PC-3 (cell line): ENCODE measurements at regions not wholly inside any gene's neighbourhood (a gene's known extent, or its start where the extent isn't known, plus 50 kb on each side); places are given as distances from the start of the nearest gene placed in this dataset.

Experiments used
- ATAC-seq: fragments of 200-7000 bp; cut with Tn5 transposase; 2 replicates; pipeline ENCODE4 v1.9.1; 2020; ENCODE audit warnings: mild to moderate bottlenecking, moderate library complexity
- BruUV-seq: library from RNA; stranded (reverse); fragments of 400-500 nt; replicated peaks from 2 replicates; lab custom pipeline; 2021; lab: Mats Ljungman, UMichigan
- CTCF ChIA-PET: fragments of 300-600 bp; sonication (Branson Sonifier 250); formaldehyde crosslinking; loops from one replicate; lab custom pipeline; 2022; ENCODE audit warnings: antibody characterized with exemption; lab: Charles Lee
- POLR2A ChIA-PET: fragments of 300-600 bp; sonication (Branson Sonifier 250); formaldehyde crosslinking; loops from one replicate; lab custom pipeline; 2022; ENCODE audit warnings: antibody characterized with exemption; ENCODE audit not compliant: unreplicated experiment; lab: Charles Lee
- DNase-seq: peaks from one replicate; pipeline ENCODE4 v3.0.0-alpha.2; 2015
- H2AFZ ChIP-seq: fragments of 300-600 bp; sonication (generic); 2 replicates; pipeline ENCODE4 v1.6.0; 2016; ENCODE audit warnings: antibody characterized with exemption, low read length
- H3F3A ChIP-seq: fragments of 300-600 bp; sonication (generic); one replicate; pipeline ENCODE4 v1.6.0; 2017; ENCODE audit warnings: antibody characterized with exemption, low read length, control low read depth, mild to moderate bottlenecking; ENCODE audit not compliant: unreplicated experiment
- H3K27ac ChIP-seq: fragments of 300-600 bp; sonication (generic); 2 replicates; pipeline ENCODE4 v1.5.1; 2016; ENCODE audit warnings: mild to moderate bottlenecking, low read length
- H3K27me3 ChIP-seq: fragments of 300-600 bp; sonication (generic); 2 replicates; pipeline ENCODE4 v1.6.1; 2016; ENCODE audit warnings: low read length, mixed read lengths
- H3K36me3 ChIP-seq: fragments of 300-600 bp; sonication (generic); 2 replicates; pipeline ENCODE4 v1.6.1; 2016; ENCODE audit warnings: low read depth, mixed run types, low read length, mixed read lengths
- H3K4me1 ChIP-seq: fragments of 300-600 bp; sonication (generic); 2 replicates; pipeline ENCODE4 v1.5.1; 2016; ENCODE audit warnings: low read length; ENCODE audit not compliant: insufficient read depth
- H3K4me2 ChIP-seq: fragments of 300-600 bp; sonication (generic); 2 replicates; pipeline ENCODE4 v1.6.0; 2016; ENCODE audit warnings: low read length
- H3K4me3 ChIP-seq: fragments of 300-600 bp; sonication (generic); 2 replicates; pipeline ENCODE4 v1.5.1; 2016; ENCODE audit warnings: mild to moderate bottlenecking, low read length, mixed read lengths
- H3K79me2 ChIP-seq: fragments of 300-600 bp; sonication (generic); 2 replicates; pipeline ENCODE4 v1.6.1; 2017; ENCODE audit warnings: low read length, mixed read lengths
- H3K9ac ChIP-seq: fragments of 300-600 bp; sonication (generic); 2 replicates; pipeline ENCODE4 v1.6.0; 2016; ENCODE audit warnings: mild to moderate bottlenecking, low read length
- H3K9me2 ChIP-seq: fragments of 300-600 bp; sonication (generic); replicated peaks from 2 replicates; pipeline ENCODE4 v1.6.1; 2016; ENCODE audit warnings: mixed run types, low read length, mixed read lengths
- H3K9me3 ChIP-seq: fragments of 300-600 bp; sonication (generic); 2 replicates; pipeline ENCODE4 v1.6.1; 2016; ENCODE audit warnings: low read length, mixed read lengths
- H4K20me1 ChIP-seq: fragments of 300-600 bp; sonication (generic); 2 replicates; pipeline ENCODE4 v1.6.1; 2016; ENCODE audit warnings: low read length, mixed read lengths
- CTCF ChIP-seq: fragments of 300-600 bp; sonication (generic); conservative IDR thresholded peaks from 2 replicates; pipeline ENCODE4 v1.5.1; 2017; ENCODE audit warnings: antibody characterized with exemption, low read depth, mild to moderate bottlenecking, low read length
- EZH2 ChIP-seq: fragments of 300-600 bp; sonication (generic); IDR thresholded peaks from one replicate; pipeline ENCODE4 v1.6.1; 2017; ENCODE audit warnings: antibody characterized with exemption, mild to moderate bottlenecking, low read length; ENCODE audit not compliant: unreplicated experiment
- EZH2phosphoT487 ChIP-seq: fragments of 300-600 bp; sonication (generic); IDR thresholded peaks from 2 replicates; pipeline ENCODE4 v1.6.1; 2018; ENCODE audit warnings: mild to moderate bottlenecking, antibody characterized with exemption, low read length, borderline replicate concordance
- intact Hi-C: fragments of 100-400 bp; cut with micrococcal nuclease; formaldehyde crosslinking; loops from 2 replicates; pipeline ENCODE4 v1.9.0; 2023

- ATAC-seq: no peak
- no peak overlapping the region for H3K4me3 ChIP-seq
These were observed 381.8 kb upstream of the POU3F3 start for GRCh38 chr2:104472076-104472475.

GRCh38 chr2:104473546-104473945 lies 380.4 kb upstream of the POU3F3 start:
- H3K27me3 ChIP-seq: peaks cover 31% of the 10 kb centered on the region
- no peak for ATAC-seq
- ChIA-PET CTCF (interaction anchor here (0.6 kb wide), 1 partner anchor 429 kb away, joined by 3 read pairs; no protein-coding TSS in a partner anchor), POLR2A (no interaction called here)
- H3K4me3 ChIP-seq: no peak overlapping the region
- BruUV-seq: no TSS peak
- H3K4me1 ChIP-seq: no peaks in the 10 kb centered on the region
- intact Hi-C loops: no loop called here
- H3K9ac ChIP-seq: no peak overlapping the region
- no peak overlapping the region for H2AFZ ChIP-seq
- H3K9me2 ChIP-seq: no peaks in the 10 kb centered on the region
- no peaks in the 10 kb centered on the region for H3K79me2 ChIP-seq
- H3K27ac ChIP-seq: no peak overlapping the region
- no peak for DNase-seq
- TF ChIP-seq EZH2phosphoT487 (no peak), CTCF (no peak), EZH2 (no peak)
- H4K20me1 ChIP-seq: no peaks in the 10 kb centered on the region
- H3K4me2 ChIP-seq: no peak overlapping the region
- H3K36me3 ChIP-seq: no peaks in the 10 kb centered on the region
- H3K9me3 ChIP-seq: no peaks in the 10 kb centered on the region
- H3F3A ChIP-seq: no peaks in the 10 kb centered on the region

More at GRCh38 chr2:104472076-104472475, 381.8 kb upstream of the POU3F3 start:
- no peak overlapping the region for H3K4me2 ChIP-seq
- no peaks in the 10 kb centered on the region for H3K4me1 ChIP-seq
- no peaks in the 10 kb centered on the region for H3K36me3 ChIP-seq
- ChIA-PET CTCF (no interaction called here), POLR2A (no interaction called here)
- no peak overlapping the region for H2AFZ ChIP-seq
- intact Hi-C loops: no loop called here
- TF ChIP-seq CTCF: no peak
- no peak for TF ChIP-seq EZH2phosphoT487
- TF ChIP-seq EZH2: no peak
- no peaks in the 10 kb centered on the region for H3K9me3 ChIP-seq
- BruUV-seq: no TSS peak
- H3K9ac ChIP-seq: no peak overlapping the region
- H3K9me2 ChIP-seq: no peaks in the 10 kb centered on the region
- H4K20me1 ChIP-seq: no peaks in the 10 kb centered on the region
- H3F3A ChIP-seq: no peaks in the 10 kb centered on the region
- H3K27ac ChIP-seq: no peak overlapping the region
- DNase-seq: no peak
- H3K79me2 ChIP-seq: no peaks in the 10 kb centered on the region
- peaks cover 21% of the 10 kb centered on the region for H3K27me3 ChIP-seq

GRCh38 chr2:104474716-104475115 lies 379.2 kb upstream of the POU3F3 start:
- no peaks in the 10 kb centered on the region for H3K9me2 ChIP-seq
- H3K4me3 ChIP-seq: no peak overlapping the region
- no peak overlapping the region for H2AFZ ChIP-seq
- H3K36me3 ChIP-seq: no peaks in the 10 kb centered on the region
- no peak overlapping the region for H3K9ac ChIP-seq
- POLR2A ChIA-PET: no interaction called here
- no peaks in the 10 kb centered on the region for H3K4me1 ChIP-seq
- no peaks in the 10 kb centered on the region for H3F3A ChIP-seq
- no peak overlapping the region for H3K27ac ChIP-seq
- no peaks in the 10 kb centered on the region for H3K9me3 ChIP-seq
- intact Hi-C loops: no loop called here
- no peak overlapping the region for H3K4me2 ChIP-seq
- no peak for DNase-seq
- TF ChIP-seq CTCF (no peak), EZH2 (no peak), EZH2phosphoT487 (no peak)
- H4K20me1 ChIP-seq: no peaks in the 10 kb centered on the region
- no peaks in the 10 kb centered on the region for H3K79me2 ChIP-seq
- ATAC-seq: no peak
- H3K27me3 ChIP-seq: peaks cover 36% of the 10 kb centered on the region
- no TSS peak for BruUV-seq
- CTCF ChIA-PET: no interaction called here
